DMS153 (cell line): ENCODE measurements at regions not wholly inside any gene's neighbourhood (a gene's known extent, or its start where the extent isn't known, plus 50 kb on each side); places are given as distances from the start of the nearest gene placed in this dataset.

Source experiments
- DNase-seq: peaks from one replicate; lab custom pipeline; 2025; lab: John Stamatoyannopoulos, UW

- no peak for DNase-seq
Observed at GRCh38 chr9:75414371-75415160, 326.3 kb downstream of the OSTF1 start.

GRCh38 chr9:75417471-75417870 lies 329.2 kb downstream of the OSTF1 start:
- no peak for DNase-seq

DNA sequence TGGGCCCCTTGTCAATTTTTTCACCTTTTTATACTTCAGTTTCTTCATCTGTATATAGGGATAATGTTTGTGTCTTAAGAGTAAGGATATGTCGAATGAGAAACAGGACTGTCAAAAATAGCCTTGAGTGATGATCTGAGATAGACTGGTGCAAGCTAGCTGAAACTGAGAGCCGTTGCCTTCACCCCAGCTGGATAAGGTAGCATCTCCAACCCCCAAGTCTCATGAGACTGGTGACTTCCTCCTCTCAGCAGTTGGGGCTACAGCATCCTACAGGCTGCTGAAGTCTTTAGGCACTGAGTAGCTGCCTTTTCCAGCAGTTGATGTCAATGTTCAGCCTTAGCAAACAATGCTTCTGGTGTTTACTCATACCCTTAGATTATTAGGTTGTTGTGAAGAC lies 330.2 kb downstream of the OSTF1 start:
- no peak for DNase-seq

DNA sequence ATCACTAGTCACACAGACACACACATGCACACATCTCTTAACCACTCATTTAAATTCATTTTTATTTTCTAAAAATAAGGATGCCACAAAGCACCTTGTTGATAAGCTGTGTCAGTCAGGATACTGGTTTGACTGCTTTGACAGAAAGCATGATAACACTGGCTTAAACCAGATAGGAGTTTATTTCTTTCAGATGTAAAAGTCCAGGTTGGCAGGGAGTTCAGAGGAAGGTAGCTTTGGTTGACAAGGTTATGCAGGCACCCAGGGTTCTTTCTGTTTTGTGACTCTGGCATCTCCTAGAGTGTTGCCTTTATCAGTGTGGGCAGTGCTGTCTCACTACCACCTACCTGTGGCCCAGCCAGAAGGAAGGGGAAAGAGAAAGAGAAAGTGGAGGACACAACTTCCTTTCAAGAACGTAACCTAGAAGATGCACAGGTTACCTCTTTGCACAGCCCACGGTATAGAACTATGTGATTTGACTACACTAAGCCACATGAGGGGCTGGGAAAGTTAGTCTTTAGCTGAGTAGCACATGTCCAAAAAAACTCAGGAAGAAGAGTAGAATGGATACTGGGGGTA lies 334.7 kb downstream of the OSTF1 start:
- DNase-seq: no peak

DNA sequence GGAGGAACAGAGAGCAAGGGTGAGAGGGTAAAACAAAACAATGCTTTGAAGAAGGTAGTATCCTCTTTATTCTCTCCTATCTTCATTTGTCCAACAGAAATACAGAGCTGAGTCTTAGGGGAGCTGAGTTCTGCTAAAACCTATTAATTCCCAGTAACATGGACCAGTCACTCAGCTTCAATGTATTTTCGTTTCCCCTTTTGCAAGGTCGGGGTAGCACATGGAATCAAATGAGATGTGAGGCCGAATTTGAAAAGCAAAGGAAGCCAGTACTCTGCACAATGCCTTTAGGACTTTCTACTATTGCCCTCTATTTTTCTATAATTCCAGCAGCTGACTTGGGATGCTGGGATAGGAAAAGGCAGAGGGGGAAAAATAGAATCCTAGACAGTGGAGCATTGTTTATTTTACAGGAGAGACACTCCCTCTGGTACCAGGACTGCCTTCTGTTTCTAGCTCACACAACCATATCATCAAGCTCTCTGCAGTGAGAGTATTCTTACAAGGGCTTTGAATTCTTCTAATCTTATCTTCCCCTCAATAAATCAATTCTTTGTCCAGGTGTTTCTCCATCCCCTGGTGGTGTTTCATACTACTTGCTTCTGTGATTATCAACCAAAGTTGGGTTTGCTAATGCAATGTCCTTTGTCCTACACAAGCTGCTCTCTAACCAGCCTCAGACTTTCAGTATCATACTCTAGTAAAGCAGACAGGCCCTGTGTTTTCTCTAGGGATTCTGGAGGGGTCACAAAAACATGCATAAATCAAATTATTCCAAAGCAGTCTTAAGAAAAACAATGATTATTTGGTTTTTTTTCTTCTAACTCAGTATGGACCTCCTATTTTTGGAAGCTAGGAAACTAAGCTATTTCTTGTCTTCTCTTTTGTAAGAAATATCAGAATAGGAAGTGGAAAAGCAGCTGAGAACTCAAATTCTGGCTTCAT lies 341.5 kb downstream of the OSTF1 start:
- no peak for DNase-seq

DNA sequence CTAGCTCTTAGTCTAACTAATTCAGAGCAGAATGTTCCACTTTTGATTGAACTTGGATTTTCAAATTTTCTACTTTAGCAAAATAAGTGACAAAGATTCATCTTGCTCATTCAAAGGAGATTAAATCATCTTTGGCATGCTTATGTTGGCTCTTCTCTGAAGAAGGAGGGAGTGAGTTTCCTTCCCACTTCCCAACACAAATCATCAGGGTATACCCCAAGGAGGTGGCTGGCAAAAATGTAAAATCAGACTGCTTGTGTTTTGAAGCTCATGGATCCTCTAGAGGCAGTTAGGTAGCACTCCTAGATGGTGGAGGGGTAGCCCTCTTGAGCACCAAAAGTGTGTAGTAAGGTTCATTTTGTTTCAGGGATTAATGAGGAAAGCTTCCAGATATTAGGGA lies 343.1 kb downstream of the OSTF1 start:
- no peak for DNase-seq

DNA sequence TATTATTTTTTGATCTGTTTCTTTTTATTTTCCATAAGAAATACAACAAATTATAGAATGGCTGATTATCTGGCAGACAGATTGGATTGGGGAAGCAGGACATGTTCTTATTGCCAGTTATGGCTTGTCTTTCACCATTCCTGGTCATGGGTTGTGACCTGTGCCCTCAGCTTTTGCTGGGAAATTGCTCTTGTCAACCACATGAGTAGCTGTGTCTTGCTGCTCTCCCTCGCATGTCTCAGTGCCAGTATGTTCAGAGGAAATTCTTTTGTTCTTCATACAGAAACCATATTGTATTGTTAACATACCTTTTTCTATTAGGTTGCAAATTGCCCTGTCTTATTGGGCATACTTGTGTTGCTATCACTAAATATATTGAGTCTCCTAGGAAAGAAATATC lies 344.1 kb downstream of the OSTF1 start:
- no peak for DNase-seq

DNA sequence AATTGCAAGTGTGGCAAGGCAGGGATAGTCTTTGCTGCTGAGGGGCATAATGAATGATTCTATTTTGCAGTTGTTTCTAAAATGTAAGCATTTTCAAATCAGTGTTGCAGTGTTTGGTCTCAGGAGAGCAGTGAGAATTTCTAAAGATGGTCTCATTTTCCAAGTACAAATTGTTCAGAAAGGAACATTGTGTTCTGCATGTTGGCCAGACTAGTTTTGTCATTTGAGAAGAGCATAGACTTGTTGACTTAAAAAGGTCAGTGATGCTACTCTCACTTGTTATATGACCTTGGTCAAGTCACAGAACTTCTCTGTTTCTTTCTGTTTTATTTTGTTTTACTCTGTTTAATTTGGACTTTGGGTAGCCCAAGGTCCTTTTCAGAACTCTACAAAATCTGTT lies 344.6 kb downstream of the OSTF1 start:
- no peak for DNase-seq

DNA sequence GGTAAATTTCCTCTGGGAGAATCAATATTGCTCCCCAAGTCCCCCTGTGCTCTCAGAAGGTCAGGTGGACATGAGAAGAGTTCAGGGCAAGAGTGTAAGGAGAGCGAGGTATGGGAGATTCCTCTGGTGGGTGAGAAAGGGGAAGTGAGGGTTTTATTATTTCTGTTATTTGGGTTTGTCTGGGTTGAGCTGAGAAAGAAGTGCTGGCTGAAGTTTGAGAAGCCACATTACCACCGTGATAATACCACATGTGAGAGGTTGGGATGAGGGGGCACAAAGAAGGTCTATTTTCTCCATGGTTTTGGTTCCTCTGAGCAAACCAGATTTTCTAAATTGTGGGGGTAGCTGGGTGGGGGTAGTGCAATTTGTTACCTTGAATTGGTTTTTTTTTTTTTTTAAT lies 350.4 kb downstream of the OSTF1 start:
- no peak for DNase-seq

DNA sequence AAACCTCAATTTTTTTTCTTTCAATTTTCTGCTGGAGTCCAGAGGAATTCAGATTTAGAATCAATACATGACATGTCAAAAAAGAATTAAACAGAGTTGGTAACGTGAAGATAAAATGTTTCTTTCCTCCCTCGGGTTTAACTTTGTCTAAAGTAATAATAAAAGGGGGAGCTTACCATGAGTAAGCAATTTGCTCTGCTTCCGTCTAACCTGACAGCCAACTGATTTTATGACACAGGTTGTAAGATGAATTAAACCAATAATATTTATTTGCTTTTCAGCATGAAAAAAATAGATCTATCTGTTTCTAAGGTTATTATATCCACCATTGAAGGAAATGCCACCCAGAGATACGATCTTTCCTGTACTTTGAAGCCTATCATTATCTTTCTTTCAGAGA lies 352.6 kb downstream of the OSTF1 start:
- DNase-seq: no peak

DNA sequence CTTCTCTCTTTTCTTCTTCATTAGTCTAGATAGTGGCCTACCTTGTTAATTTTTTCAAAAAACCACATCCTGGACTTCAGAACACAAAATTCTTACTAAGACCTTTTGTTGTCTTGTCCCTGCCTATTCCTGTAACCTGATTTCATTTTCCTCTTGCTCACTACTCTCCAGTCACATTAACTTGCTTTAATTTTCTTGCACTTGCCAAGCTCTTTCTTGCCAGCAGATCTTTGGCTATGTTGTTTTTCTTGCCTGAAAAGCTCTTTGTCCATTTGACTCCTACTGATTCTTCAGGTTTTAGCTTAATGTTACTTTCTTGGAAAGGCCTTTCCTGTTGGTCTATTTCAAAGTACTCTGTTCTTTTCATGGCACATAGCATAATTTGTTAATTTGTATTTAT lies 356.8 kb downstream of the OSTF1 start:
- no peak for DNase-seq

DNA sequence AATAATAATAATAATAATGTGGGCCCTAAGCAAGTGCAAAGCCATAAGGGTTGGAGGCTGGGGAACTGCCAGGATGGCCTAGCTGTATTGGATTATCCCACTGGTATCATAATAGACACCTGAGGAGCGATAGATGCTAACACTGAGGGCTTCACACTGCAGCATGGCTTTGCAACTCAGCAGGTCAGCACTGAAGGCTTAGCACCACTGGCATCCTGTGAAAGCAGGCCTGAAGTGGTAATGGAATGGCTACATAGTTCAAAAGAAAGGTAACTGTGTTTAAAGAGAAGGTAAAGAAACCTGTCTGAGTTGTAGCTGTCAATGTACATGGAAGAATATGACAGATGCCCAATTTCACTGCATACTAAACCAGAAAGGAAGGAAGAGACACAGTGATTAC lies 359.0 kb downstream of the OSTF1 start:
- DNase-seq: no peak

DNA sequence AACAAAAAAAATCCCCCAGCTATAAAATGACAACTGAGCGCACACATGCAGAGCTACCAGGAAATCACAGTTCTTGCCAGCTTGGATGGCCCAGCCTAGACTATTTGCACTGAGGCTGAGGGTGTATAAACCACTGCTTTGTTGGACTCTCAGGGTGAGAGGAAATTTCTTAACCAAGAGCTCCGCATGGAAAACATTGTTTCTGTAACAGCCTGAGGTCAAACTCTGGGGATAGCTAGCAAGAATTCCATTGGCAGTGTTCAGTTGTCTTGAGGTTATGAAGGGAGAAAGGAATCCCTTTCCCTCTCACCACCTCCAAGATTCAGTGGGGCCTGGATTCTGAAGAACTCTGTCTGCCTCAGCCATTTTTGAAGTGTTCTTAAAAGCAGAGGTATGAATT lies 360.0 kb downstream of the OSTF1 start:
- DNase-seq: no peak

DNA sequence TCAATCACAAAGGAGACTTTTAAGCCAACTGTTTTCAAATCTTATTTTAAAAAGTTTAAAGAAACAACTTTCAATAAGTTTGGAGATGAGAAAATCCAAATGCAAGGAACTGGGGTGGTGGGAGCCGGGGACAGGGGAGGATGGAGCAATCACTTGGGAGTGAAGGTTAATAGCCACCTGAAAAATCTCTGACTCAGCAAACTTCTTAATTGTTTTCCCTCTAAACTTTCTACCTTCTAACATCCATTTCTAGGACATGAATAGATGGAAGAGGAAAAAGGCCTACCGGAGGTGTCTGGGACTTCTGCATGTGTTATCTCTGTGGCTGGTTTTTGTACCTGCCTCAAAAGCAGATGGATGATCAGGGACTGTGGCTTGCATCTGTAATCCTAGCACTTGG lies 360.6 kb downstream of the OSTF1 start:
- DNase-seq: no peak

GRCh38 chr9:75451045-75451444 lies 362.7 kb downstream of the OSTF1 start:
- DNase-seq: no peak

GRCh38 chr9:75451505-75451904 lies 363.2 kb downstream of the OSTF1 start:
- DNase-seq: no peak

DNA sequence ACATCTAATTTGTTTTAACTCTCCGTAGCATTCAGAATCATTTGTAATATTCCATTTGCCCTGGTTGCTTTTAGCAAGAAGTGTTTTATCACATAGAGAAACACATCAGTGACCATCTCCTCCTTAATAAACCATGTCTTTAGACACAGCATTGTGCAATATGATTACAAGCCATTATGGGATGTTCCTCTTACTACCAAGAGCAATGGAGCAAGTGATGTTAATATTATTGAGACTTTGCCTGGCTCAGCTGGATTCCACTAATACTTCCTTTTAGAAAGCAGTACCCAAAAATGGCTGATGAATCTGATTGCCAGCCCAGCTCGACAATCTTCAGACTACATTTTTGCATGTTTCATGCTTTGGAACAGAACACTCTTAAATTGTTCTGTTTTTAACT lies 364.2 kb downstream of the OSTF1 start:
- DNase-seq: no peak

DNA sequence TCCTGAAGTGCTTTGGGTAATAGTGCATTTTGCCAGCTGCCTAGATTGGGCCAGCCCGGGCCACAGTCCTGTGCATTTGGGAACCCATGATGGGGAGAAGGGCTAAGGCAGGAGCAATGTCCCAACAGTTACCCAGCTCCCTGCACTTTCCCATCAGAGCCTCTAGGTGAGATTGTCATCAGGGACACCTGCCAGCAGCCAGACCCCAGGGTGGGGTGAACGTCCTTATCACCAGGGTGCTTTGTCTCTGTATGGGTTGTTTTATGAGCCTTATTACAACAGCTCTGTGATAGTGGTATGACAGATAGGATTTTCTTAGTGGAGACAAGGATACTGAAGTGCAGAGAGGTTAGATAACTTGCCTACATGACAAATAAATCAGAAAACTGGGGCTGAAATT lies 365.7 kb downstream of the OSTF1 start:
- no peak for DNase-seq

GRCh38 chr9:75454891-75455290 lies 366.6 kb downstream of the OSTF1 start:
- no peak for DNase-seq

DNA sequence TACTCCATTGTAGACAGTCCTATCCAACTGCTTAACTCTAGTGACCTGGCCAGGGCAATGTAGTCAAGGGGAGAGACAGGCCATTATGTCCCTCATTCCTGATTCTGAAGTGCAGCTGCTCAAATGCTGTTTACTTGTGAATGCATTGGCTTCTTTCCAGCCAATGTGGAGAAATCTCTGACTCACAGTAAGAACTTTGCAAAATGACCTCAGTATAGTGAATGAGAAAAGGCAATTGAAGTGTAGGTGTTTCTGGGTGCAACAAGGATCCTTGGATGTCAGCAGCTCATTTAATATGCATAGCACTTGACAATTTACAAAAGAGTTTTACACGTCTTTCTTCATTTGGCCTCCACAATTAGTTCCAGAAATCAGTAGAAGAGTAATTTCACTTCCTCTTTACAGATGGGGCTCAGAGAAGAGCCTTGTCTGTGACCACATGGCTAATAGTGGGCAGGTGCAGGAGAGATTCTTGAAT lies 367.2 kb downstream of the OSTF1 start:
- DNase-seq: no peak

- DNase-seq: no peak
Observed at GRCh38 chr9:75456698-75457097, 368.4 kb downstream of the OSTF1 start.

GRCh38 chr9:75457474-75458011 lies 369.2 kb downstream of the OSTF1 start:
- no peak for DNase-seq
